ENCODE measurements at regions not wholly inside any gene's neighbourhood (a gene's known extent, or its start where the extent isn't known, plus 50 kb on each side); places are given as distances from the start of the nearest gene placed in this dataset.

- TF ChIP-seq CTCF (optimal IDR thresholded peaks at IDR 0.05 in 1 of 3, IDR thresholded peaks at IDR 0.05 in 1 of 3, conservative IDR thresholded peaks at IDR 0.05 in 1 of 3; ENCODE audit: extremely low read depth in 1 of 3, insufficient read depth in 2 of 3, low read length in 3 of 3) (no peak), EZH2 (IDR thresholded peaks at IDR 0.05; ENCODE audit: low read length) (no peak)
Observed at GRCh38 chr5:73288803-73289720, 116.1 kb downstream of the TMEM174 start.
